Amniotic epithelial cell (primary cell): ENCODE measurements at regions not wholly inside any gene's neighbourhood (a gene's known extent, or its start where the extent isn't known, plus 50 kb on each side); places are given as distances from the start of the nearest gene placed in this dataset.
"Not testable (repeated sequence)": the region's sequence is repeated elsewhere in the genome, so short reads cannot be mapped to it uniquely, and the experiment has no call there.

Source experiments
- DNase-seq: peaks from one replicate; pipeline ENCODE4 v3.0.0-alpha.2; 2010; ENCODE audit warnings: low read depth

DNA sequence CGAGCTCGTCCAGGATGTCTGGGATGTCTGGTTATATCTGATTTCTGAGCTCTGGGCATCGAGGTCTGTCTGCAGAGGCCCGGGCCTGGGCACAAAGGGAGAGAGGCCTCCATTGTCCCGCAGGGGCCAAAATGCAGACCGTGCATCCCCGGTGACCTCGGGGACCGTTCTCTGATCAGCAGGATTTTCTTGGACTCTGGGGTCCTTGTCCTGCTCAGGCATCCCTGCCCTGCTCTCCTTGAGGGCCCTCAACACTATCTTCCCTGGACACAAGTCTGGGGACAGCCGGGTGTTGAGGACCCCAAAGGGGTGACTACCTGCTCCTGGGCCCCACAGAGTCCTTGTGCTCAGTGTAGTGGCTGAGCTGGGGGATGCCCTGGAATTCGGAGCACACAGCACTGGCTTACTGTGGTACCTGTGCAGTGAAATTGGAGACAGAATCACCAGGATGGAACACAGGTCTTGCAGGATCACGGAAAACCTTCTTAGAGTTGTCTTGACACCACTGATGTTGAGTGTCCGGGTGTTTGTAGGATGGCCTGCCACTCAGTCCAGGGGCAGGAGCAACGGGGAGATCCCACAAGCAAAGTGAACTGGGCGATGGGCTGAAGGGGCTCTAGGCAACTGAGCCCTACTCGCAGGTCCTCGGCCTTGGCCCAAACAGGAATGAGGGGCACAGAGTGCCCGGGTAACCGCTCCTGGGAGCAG lies 1369.2 kb downstream of the CDH12 start:
- DNase-seq = not testable (repeated sequence)

DNA sequence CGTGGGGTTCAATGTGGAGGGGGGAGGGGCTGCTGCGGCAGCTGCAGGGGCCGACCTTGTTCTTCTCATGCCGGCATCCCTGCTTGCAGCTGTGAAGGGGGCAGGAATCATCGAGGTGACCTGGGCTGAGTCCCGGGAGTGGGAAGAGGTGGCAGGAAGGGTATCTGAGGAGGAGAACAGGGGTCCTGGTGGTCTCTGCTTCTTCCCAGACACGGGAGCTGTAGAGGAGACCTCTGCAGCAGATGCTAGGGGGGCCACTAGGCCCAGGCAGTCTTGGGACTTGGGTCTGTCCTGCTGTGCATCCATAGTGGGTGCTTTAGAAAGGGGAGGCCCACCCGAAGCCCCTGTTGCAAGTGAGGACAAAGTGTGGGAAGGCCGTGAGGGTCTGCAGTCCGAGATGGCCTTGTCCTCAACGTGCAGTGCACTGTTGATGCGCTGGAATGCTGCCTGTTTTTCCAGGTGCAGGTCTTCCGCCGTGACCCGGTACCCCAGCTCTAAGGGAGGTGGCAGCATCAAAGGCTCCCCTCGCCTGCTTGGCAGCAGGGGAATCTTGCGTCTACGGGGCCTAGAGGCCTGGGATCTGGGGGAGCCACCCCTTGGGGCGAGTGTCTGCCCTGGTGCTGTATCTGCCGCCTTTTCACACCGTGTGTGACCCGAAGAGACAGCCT lies 1370.0 kb downstream of the CDH12 start:
- DNase-seq = not testable (repeated sequence)

DNA sequence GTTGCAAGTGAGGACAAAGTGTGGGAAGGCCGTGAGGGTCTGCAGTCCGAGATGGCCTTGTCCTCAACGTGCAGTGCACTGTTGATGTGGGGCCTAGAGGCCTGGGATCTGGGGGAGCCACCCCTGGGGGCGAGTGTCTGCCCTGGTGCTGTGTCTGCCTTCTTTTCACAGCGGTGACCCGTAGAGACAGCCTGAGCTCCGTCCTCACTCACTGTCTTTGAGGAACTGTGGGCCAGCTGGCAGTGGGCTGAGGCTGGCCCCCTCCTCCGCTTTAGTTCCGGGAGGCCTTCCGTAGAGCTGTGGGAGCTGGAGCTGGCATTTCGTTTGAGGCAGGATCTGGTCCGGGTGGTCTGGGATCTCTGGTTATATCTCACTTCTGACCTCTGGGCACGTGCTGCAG lies 1370.6 kb downstream of the CDH12 start:
- not testable (repeated sequence) for DNase-seq

DNA sequence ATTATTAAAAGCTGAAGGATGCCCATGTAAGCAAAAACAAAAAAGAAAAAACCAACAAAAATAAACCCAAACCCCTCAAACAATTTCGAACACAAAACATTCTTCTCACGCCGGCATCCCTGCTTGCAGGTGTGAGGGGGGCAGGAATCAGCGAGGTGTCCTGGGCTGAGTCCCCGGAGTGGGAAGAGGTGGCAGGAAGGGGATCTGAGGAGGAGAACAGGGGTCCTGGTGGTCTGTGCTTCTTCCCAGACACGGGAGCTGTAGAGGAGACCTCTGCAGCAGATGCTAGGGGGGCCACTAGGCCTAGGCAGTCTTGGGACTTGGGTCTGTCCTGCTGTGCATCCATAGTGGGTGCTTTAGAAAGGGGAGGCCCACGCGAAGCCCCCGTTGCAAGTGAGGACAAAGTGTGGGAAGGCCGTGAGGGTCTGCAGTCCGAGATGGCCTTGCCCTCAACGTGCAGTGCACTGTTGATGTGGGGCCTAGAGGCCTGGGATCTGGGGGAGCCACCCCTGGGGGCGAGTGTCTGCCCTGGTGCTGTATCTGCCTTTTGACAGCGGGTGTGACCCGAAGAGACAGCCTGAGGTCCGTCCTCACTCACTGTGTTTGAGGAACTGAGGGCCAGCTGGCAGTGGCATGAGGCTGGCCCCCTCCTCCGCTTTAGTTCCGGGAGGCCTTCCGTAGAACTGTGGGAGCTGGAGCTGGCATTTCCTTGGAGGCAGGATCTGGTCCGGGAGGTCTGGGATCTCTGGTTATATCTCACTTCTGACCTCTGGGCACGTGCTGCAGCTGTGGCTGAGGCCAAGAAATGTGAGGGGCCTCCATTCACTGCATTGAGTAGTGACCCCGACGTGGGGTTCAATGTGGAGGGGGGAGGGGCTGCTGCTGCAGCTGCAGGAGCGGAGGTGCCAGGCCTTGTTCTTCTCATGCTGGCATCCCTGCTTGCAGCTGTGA lies 1371.5 kb downstream of the CDH12 start:
- not testable (repeated sequence) for DNase-seq

DNA sequence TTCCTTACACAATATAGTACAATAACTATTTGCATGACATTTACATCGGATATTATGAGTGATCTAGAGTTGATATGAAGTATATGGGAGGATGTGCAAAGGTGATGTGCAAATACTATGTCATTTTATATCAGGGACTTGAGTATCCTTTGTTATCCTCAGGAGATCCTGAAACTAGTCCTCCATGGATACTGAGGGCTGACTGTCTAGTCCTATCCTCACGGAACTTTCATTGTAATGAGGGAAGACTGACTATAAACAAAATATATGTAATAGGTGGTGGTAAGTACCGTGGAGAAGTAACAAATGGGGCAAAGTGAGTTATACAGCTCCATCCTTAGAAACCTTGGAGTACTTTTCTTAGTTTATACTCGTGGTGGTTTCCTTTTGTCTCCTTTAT lies 1373.1 kb downstream of the CDH12 start:
- not testable (repeated sequence) for DNase-seq

DNA sequence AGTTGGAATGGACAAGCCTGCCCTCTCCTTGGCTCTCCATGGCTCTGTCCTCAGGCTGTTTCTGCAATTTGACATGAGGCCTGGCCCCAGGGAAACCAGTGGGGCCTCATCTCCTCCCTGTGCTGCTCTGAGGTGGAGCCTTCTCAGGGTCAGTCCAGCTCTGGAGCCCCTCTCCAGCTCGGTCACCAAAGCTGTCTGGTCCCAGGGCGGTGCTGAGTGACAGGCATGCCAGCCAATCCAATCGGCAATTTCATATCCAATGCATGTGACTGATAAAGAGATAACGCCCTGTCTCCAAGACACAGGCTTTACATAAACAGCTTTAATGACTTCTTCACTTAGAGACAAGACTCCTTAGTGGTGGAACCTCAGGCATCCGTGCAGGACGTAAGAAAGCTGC lies 1379.2 kb downstream of the CDH12 start:
- not testable (repeated sequence) for DNase-seq

DNA sequence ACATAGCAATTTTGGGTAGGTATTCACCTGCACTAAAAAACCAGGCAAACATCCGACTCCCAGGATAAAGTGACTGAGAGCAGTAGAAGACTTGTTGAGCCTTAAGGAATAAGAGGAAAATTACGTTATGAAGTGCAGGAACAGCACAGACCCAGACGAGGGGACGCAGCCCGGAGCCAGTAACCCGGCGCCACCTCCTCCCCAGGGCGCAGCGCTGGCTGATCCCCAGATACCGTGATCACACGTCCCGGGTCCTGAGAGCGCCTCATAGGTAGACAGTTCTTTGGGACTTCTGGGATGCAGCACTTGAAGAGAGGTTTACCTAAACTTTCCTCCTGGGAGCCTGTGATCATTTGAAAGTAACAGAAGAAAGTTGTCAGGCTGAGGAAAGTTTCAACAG lies 1379.7 kb downstream of the CDH12 start:
- DNase-seq = not testable (repeated sequence)

DNA sequence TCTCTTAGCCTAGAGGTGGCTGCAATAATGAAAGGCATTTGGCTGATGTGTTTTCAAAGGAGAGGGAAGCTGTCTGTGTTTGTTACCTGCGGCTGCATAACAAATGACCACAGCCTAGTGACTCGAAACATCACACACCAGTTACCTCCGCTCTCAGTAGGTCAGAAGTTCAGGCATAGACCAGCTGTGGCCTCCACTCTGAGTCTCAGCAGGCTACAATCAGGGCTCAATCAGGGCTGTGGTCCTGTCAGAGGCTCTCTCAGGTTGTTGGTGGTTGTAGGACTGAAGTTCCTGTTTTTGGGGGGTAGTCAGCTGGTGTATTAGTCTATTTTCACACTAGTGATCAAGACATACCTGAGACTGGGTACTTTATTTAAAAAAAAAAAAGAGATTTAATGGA lies 1381.5 kb downstream of the CDH12 start:
- not testable (repeated sequence) for DNase-seq

DNA sequence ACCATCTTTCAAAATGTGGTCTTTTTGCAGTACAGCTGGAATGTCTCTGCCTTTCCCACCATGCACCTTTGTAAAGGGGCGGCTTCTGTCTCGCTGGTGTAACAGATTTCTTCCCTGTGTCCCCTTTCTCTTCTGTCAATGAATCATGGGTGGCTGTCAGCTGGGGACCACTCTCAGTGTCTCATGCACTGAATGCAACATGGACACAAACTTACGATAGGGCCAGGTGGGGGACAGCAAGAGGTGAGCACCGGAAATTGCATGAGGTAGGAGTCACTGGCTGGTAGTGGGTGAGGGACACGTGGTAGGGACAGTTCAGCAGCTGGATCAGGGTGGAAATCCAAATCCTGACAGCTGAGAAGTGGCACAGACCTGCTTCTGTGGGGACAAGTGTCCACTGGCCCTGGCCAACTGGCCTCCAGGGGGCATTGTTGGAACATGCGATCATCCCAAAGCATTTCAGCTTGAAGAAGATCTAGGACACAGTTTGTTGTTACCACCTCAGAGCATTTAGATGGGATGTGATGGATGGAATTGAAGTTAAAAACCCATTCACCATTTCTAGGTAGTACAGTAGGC lies 1383.5 kb downstream of the CDH12 start:
- DNase-seq = peak; percentile 9

DNA sequence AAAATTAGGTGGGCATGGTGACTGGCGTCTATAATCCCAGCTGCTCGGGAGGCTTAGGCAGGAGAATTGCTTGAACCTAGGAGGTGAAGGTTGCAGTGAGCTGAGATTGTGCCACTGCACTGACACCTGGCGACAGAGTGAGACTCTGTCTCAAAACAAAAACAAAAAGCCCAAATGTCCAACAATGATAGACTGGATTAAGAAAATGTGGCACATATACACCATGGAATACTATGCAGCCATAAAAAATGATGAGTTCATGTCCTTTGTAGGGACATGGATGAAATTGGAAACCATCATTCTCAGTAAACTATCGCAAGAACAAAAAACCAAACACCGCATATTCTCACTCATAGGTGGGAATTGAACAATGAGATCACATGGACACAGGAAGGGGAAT lies 1385.6 kb downstream of the CDH12 start:
- DNase-seq = not testable (repeated sequence)

DNA sequence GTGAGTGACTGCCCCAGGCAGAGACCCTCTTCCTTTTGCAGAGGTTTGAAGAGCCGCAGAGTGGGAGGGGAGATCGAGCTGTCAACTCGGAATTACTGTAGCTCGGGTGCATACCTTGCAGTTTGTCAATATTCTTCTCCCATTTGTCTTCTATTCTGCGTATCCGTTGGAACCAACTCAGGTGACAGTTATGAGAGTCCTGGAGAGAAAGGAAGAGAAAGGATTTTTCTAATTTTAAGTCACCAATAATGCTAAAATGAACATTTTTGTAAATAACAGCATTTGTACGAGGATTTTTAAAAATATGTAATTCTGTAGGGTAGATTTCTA lies 1393.4 kb downstream of the CDH12 start:
- not testable (repeated sequence) for DNase-seq

DNA sequence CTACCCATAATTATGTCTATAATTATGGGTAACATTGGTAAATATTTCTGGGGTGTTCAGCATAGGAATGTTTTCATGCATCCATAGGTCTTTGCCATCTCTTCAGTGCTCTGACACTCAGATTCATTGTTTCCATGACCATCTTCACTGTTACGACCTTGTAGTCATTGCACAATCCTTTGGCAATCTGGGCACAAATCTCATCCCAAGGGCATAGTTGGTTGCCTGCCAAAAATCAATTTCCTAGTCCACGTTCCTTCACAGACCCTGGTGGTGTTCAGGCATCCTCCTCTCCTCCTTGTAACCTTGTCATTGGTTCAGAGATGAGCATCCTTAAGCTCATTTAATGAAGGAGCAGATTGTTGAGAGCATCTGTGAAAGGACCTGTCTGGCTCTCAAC lies 1400.7 kb downstream of the CDH12 start:
- DNase-seq = no peak

DNA sequence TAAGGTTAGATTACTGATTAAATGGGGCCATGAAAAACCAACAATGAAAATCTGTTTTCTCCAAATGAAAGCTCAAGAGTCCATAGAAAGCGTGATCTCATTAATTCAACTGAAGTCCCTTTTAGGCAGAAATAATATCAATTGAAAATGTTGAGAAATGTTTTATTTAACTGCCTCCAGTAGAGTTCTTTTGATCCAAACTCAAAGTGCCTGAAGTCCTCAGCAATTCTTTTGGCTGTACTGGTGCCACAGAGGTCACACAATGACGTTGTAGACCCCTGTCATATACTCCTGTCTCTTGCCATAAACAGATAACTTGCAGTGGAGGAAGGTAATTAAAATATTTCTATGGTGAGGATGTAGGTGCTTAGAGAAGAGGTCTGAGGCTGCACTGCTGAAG lies 1420.5 kb downstream of the CDH12 start:
- no peak for DNase-seq

DNA sequence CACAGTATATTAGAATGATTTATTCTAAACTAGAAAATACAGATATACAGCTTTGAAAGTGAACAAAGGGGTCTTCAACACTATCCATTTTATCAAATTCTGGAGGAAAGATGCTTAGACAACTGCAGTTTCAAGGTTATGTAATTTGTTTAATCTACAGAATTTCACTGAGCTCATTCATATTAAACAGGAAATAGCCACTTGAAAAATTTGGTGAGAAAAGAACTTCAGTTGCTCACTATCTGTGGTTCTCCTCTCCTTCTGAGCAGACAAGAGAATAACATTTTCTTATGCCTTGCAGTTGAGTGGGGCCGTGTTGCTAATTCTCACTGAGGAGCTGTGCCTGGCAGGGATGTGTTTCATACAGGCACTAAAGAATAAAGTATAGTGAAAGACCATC lies 1428.2 kb downstream of the CDH12 start:
- DNase-seq = no peak

DNA sequence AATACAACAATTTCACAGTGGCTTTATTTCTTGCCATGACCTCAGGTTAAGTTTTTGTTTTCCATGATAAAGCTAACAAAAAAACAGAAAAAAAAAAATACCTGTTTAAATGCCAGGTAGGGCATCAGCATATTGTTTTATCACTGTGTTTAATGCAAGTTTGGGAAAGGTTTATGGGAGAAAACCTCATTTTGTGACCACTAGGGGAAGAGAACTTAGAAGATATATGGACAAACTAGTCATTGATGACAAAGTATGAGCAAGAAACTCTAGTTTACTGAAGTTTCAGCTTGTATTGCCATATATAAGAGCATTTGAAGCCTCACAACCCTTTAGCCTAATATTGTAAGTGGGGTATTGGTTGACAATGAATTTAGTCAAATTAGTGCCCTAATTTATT lies 1431.4 kb upstream of the CDH18 start:
- no peak for DNase-seq

DNA sequence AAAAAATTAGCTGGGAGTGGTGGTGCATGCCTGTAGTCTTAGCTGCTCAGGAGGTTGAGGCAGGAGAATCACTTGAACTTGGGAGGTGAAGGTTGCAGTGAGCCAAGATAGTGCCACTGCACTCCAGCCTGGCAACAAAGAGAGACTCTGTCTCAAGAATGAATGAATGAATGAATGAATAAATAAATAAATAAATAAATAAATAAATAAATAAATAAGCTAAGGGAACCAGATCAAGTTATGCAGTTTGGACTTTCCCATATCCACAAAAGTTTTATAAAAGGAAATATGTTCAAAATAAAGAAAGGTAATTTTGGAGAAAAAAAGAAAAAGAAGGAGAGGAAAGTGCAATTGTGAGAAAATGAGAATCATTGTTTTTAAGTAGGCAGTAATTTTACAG lies 1414.1 kb upstream of the CDH18 start:
- DNase-seq = not testable (repeated sequence)

DNA sequence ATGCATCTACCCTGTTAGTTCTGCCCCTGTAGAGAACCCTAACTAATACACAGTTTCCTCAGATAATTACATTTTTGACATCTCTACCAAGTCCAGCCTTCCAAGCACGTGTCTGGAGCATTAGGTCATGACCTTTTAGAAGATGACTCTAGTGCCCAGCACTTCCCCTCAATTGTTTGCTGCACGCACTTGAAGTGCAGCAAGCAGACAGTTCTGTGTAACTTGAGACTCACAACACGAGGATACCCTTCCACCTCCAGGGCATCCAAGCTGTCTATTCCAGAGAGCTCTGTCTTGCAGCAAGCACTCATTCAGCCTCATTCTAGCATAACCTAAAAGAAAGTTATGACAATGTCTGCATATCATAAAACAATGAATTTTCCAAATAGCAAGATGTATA lies 1410.5 kb upstream of the CDH18 start:
- DNase-seq = no peak

DNA sequence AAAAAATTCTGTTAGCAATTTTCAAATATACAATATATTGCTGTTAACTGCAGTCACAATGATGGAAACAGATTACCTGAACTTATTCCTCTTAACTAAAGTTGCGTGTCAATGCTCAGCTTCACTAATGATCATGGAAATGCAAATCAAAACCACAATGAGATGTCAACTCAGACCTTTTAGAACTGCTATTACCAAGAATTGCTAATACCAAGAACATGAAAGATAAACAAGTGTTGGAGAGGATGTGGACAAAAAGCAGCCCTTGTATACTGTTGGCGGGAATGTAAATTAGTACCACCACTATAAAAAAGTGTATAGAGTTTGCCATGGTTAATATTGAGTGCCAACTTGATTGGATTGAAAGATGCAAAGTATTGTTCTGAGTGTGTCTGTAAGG lies 1409.7 kb upstream of the CDH18 start:
- DNase-seq = no peak

DNA sequence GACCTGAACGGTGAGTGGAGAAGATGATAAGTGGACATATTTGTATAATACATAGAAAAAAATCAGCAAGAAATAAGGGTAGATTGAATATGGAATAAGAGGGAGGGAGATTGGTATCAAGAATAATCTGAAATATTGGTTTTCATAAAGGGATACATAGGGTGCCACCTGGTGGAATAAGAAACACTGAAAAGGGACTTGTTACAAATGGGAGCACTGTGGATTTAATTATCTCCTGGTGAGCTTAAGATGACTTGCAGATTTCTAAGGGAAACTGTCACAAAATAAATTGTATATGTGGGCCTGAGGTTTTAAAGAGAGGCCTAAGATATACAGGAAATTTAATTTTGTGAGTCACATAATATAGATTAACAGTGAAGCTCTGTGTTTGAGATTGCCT lies 1403.5 kb upstream of the CDH18 start:
- DNase-seq = peak; percentile 1

DNA sequence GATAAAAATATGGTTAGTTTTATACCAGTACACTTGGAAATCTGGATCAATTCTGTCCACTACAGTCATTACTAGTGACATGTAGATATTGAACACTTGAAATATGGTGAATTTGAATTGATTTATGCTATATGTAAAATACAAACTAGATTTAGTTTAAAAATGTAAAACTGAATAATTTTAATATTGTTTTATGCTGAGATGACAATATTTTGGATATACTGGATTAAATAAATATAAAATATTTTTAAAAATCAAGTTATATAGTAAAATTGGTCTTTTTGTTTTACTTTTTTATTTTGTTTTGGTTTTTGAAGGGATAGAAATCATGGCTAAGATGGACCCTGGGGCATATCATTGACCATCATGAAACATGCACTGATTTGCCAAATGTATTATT lies 1372.8 kb upstream of the CDH18 start:
- DNase-seq = not testable (repeated sequence)

DNA sequence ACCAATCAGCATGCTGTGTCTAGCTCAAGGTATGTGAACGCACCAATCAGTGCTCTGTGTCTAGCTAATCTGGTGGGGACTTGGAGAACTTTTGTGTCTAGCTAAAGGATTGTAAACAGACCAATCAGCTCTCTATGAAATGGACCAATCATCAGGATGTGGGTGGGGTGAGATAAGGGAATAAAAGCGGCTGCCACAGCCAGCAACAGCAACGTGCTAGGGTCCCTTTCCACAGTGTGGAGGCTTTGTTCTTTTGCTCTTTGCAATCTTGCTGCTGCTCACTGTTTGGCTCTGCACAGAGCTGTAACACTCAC lies 1353.9 kb upstream of the CDH18 start:
- DNase-seq = peak; percentile 0

DNA sequence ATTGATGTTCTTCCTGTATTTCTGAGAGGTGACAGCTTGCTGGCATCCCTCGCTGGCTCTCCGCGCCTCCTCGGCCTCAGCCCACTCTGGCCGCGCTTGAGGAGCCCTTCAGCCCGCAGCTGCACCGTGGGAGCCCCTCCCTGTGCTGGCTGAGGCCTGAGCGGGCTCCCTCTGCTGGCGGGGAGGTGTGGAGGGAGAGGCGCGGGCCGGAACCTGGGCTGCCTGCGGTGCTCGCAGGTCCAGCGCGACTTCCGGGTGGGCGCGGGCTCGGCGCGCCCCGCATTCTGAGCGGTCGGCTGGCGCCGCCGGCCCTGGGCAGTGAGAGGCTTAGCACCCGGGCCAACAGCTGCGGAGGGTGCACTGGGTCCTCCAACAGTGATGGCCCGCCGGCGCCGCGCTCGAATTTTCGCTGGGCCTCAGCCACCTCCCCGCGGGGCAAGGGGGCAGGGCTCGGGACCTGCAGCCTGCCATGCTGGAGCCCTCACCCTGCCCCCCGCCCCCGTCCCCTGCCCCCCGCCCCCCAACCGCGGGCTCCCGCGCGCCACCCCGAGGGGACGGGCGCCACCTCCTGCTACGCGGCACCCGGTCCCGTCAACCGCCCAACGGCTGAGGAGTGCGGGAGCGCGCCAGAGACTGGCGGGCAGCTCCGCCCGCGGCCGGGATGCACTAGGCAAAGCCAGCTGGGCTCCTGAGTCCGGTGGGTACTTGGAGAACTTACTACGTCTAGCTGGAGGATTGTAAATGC lies 1353.4 kb upstream of the CDH18 start:
- not testable (repeated sequence) for DNase-seq
